Effector memory CD4-positive, alpha-beta T cell (primary cell): ENCODE measurements at regions not wholly inside any gene's neighbourhood (a gene's known extent, or its start where the extent isn't known, plus 50 kb on each side); places are given as distances from the start of the nearest gene placed in this dataset.

Experiments used
- DNase-seq, 3 donors: peaks; one replicate each; pipeline ENCODE4 v3.0.0-alpha.2; 2020
- H3K27ac ChIP-seq: 2 replicates; pipeline ENCODE4 v1.7.0; 2013; ENCODE audit warnings: mild to moderate bottlenecking, low read length, moderate library complexity; ENCODE audit not compliant: insufficient read depth, poor library complexity, severe bottlenecking
- H3K27me3 ChIP-seq: replicated peaks from 2 replicates; pipeline ENCODE4 v1.7.0; 2013; ENCODE audit warnings: mild to moderate bottlenecking, low read length; ENCODE audit not compliant: insufficient read depth, control insufficient read depth, poor library complexity, severe bottlenecking
- H3K36me3 ChIP-seq: 2 replicates; pipeline ENCODE4 v1.7.0; 2013; ENCODE audit warnings: mild to moderate bottlenecking, low read length, moderate library complexity; ENCODE audit not compliant: control insufficient read depth, insufficient read depth
- H3K4me1 ChIP-seq: 2 replicates; pipeline ENCODE4 v1.7.0; 2013; ENCODE audit warnings: low read length, mild to moderate bottlenecking; ENCODE audit not compliant: control insufficient read depth, insufficient read depth, poor library complexity, severe bottlenecking
- H3K4me3 ChIP-seq: 2 replicates; pipeline ENCODE4 v1.7.0; 2013; ENCODE audit warnings: low read length, low read depth, mild to moderate bottlenecking; ENCODE audit not compliant: insufficient read depth, poor library complexity, severe bottlenecking
- H3K9me3 ChIP-seq: 2 replicates; pipeline ENCODE4 v1.7.0; 2013; ENCODE audit warnings: mild to moderate bottlenecking, low read length, moderate library complexity; ENCODE audit not compliant: control insufficient read depth

DNA sequence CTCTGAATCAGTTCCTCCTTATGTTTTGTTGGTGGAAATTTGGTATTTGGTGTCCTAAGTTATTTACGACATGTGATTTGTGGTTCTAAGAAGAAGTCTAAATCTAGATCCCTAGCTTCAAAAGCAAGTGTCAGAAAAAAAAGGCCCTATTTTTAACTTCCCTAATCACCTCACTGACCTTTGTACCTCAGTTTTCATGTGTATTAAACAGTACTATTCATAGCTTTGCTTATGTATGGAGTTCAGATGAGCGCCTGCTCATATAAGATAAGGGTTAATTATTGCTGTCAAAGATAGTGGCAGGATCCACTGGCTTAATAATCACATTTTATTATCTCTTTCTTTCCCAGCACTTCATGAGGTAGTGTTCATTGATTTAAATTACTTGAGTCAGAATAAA lies 318.2 kb downstream of the PARP8 start:
- H3K4me3 ChIP-seq: no peak overlapping the region

DNA sequence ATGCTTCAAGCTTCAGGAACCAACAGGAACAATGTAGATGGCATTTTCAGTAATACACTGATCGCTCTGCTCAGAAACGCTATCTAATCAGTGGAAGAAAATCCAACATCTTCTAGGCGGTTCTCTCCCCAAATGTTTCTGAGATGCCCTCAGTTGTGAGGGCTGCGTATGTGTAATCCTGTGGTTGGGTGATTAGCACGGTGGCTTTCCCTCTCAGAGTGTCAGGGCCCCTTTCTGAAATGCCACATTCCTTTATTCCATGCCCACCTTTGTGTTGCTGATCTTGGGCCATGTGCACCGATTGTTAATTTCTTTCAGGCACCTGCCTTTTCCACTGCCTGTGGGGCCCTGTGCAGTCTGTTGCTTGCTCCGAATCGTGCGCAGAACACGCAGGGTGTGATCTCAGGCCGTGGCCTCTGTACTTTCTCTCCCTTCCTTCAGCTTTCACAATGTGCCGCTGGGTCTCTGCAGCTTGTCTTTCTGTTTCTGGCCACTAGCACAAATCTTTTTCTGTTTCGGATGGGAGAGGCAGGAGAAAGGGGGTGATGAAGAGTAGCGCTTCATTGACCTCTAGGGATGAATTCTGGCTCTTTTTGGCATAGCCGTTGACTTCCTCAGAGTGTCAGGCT lies 324.0 kb downstream of the PARP8 start:
- Histone ChIP-seq H3K27ac (no peak overlapping the region), H3K27me3 (no peaks in the 10 kb centered on the region), H3K36me3 (no peaks in the 10 kb centered on the region), H3K4me1 (no peaks in the 10 kb centered on the region), H3K9me3 (no peaks in the 10 kb centered on the region), H3K4me3 (no peak overlapping the region)
- no peak for DNase-seq

More for the DNA sequence above, 318.2 kb downstream of the PARP8 start:
- Histone ChIP-seq H3K4me1 (no peaks in the 10 kb centered on the region), H3K27me3 (no peaks in the 10 kb centered on the region), H3K27ac (no peak overlapping the region), H3K9me3 (no peaks in the 10 kb centered on the region), H3K36me3 (no peaks in the 10 kb centered on the region)
- DNase-seq: no peak

DNA sequence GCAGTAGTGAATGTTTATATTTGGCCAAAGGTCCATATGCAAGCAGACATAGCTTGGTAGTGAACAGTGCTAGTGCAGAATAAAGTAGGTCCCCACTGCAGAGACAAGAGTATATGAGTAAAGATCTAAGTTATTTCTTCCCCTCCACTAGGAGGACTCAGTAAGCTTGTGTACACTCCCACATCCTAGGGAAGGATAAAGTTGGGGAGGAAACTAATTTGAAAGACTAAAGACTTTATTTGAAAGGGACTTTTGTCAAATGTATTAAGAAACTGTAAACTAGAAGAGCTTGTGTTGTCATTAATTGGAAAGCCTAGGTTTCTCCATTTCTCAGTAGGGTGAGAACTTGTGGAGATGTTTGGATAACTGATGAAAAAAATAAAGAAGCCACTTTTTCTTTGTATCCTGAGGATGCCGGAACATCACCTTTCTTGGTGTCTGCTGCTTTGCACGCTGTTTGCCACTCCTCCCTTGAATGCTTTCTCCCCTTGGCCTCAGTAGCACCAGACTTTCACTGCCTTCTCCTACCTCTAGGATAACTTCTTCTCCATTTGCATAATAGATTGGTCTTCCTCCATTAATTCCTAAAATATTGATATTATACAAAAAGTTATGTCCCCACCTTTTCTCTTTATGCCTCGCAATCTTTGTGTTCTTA lies 329.0 kb downstream of the PARP8 start:
- Histone ChIP-seq H3K4me3 (no peak overlapping the region), H3K9me3 (no peaks in the 10 kb centered on the region)

DNA sequence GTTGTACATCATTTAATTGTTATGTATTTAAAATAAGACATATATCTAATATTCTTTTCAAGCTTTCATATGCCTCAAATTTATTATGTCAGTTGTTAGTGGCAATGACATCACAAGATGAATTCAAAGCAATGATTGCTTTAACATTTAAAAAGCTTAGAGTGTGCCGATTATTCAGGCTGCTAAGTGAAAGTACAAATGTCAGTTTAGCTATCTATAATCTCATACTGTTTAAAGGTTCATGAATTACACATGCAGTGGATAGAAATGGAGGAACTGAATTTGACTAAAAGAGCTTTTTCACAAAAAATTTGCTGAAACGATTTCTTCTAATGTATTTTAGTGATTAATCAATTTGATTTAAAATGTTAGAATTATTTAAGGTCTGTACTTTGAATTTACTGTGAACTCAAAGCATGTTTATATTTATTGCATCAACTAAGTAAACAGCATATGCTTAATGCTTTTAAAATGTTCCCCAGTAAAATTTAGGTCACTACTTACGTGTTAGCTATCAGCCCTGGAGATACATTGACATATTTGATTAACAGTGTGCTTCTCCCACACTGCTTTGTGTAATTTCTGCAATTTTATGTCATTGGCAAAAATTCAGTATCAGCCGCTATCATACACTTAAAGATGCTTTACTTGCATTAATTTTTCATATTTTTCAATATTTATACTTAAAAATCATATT lies 334.9 kb downstream of the PARP8 start:
- Histone ChIP-seq H3K4me1 (no peaks in the 10 kb centered on the region), H3K4me3 (no peak overlapping the region), H3K27me3 (no peaks in the 10 kb centered on the region), H3K9me3 (no peaks in the 10 kb centered on the region), H3K36me3 (no peaks in the 10 kb centered on the region), H3K27ac (no peak overlapping the region)
- DNase-seq: no peak

More for the DNA sequence above, 329.0 kb downstream of the PARP8 start:
- no peak for DNase-seq
- Histone ChIP-seq H3K4me1 (no peaks in the 10 kb centered on the region), H3K27ac (no peak overlapping the region), H3K27me3 (no peaks in the 10 kb centered on the region), H3K36me3 (no peaks in the 10 kb centered on the region)

DNA sequence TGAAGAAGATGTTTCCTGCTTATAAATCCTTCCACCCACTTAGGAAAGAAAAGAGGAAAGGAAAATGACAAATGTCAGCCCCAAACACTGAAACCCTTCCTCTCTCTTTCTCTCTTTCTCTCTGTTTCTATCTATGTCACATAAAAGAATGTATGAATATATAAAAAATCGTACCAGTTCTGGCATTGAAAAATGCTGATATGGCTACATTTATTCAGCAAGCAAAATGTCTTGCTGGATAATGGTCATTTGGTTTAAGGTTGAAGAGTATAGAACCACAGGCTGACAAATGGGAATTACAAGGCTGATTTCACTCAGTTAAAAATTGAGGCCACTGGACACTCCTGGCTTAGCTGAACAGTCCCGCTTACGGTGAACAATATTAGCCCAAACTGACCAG lies 335.9 kb downstream of the PARP8 start:
- Histone ChIP-seq H3K9me3 (no peaks in the 10 kb centered on the region), H3K4me3 (no peak overlapping the region), H3K36me3 (no peaks in the 10 kb centered on the region), H3K27ac (no peak overlapping the region), H3K4me1 (no peaks in the 10 kb centered on the region), H3K27me3 (no peaks in the 10 kb centered on the region)
- no peak for DNase-seq

DNA sequence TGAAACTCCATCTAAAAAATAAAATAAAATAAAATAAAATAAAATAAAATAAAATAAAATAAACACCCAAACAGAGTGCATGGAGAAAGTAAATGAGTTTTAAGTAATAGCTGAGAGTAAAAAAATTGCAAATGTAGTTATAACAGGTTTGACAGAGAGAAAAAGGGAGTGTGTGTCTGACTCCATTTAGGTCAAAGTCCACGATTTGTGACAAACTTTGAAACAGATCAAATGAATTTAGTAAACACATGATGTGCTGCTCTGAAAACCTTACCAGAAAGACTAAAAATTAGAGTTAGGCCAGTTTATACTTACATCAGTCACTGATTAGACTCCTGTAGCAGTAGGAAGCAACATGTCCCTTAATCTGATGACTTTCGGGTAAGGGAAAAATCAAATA lies 346.6 kb downstream of the PARP8 start:
- Histone ChIP-seq H3K27me3 (no peaks in the 10 kb centered on the region), H3K9me3 (no peaks in the 10 kb centered on the region), H3K4me1 (no peaks in the 10 kb centered on the region), H3K27ac (no peak overlapping the region), H3K4me3 (no peak overlapping the region), H3K36me3 (no peaks in the 10 kb centered on the region)
- no peak for DNase-seq

DNA sequence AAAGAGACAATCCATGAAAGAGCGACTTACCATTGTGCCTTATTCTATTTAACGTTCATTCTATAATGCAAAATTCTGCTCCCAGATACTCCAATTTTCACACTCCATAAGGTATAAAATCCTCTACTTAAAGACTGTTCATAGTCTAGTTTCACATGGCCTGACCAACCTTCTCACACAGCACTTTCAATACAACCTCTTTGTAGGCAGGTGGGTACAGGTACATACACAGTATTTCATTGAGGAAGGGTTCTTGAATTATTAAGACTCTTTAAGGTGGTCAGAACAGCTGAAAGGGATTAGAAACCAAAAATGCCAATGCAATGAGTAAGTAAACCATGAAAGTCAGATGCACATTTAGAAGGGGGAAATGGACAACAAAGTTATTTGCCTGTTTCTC lies 352.0 kb downstream of the PARP8 start:
- H3K27me3 ChIP-seq: no peaks in the 10 kb centered on the region
- no peaks in the 10 kb centered on the region for H3K9me3 ChIP-seq

DNA sequence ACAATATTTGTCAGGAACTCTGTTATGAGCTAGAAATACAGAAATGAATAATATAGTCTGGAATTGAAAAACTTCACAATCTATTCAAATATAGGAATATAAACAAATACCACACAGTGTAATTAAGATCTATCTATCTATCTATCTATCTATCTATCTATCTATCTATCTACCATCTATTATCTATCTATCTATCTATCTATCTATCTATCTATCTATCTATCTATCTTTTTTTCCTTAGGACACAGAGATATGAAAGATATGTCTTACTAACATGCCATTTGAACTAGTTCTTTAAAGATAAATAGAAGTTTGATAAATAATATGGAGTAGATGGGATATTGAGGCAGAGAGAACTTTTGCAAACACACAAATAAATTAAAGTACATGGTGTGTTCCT lies 357.8 kb downstream of the PARP8 start:
- no peaks in the 10 kb centered on the region for H3K9me3 ChIP-seq
- no peak for DNase-seq
- H3K27ac ChIP-seq: no peak overlapping the region
- no peaks in the 10 kb centered on the region for H3K4me1 ChIP-seq
- H3K27me3 ChIP-seq: no peaks in the 10 kb centered on the region
- H3K36me3 ChIP-seq: no peaks in the 10 kb centered on the region
- no peak overlapping the region for H3K4me3 ChIP-seq

More for the DNA sequence above, 352.0 kb downstream of the PARP8 start:
- DNase-seq: no peak
- H3K4me3 ChIP-seq: no peak overlapping the region
- no peak overlapping the region for H3K27ac ChIP-seq
- H3K36me3 ChIP-seq: no peaks in the 10 kb centered on the region
- H3K4me1 ChIP-seq: no peaks in the 10 kb centered on the region

DNA sequence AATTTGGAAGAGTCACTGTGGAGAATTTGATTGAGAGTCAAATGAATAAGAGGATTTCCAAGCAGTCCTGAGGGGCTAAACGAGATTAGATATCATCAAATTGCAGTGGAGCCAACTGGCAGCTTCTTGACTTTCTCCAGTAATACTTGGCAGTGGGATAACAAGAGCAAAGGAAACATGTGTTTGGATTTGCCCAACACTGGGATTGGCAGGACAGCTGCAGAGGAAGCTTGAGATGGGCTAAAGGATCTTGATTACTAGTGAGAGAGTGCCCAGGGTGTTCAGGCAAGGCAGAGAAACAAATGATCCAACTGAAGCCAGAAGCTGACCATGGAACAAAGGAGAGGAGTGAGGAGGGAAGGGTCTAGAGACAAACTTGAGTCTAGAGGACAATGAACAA lies 356.0 kb upstream of the ISL1 start:
- no peak overlapping the region for H3K27ac ChIP-seq
- H3K36me3 ChIP-seq: no peaks in the 10 kb centered on the region
- no peaks in the 10 kb centered on the region for H3K4me1 ChIP-seq
- no peaks in the 10 kb centered on the region for H3K27me3 ChIP-seq
- no peak overlapping the region for H3K4me3 ChIP-seq
- no peaks in the 10 kb centered on the region for H3K9me3 ChIP-seq
- DNase-seq: no peak

DNA sequence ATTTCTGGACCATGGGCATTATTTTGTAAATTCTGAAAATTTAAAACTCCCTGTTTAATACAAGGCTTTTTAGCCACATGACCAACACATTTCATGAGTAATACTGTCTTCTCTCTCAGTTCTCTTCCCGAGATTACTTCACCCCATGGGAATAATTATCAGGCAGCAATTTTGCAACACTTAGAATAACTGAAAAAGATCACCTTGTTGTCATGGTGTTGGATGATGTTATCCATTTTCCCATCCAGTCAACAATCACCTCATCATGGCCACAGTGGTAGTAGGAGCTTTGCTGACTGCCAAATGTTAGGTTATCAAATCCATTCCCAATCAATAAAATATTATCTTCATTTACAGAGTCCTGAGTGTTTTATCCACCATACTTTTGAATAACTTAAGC lies 354.9 kb upstream of the ISL1 start:
- Histone ChIP-seq H3K27ac (no peak overlapping the region), H3K27me3 (no peaks in the 10 kb centered on the region), H3K36me3 (no peaks in the 10 kb centered on the region), H3K9me3 (no peaks in the 10 kb centered on the region), H3K4me3 (no peak overlapping the region), H3K4me1 (no peaks in the 10 kb centered on the region)
- DNase-seq: no peak
